ENCODE measurements at regions not wholly inside any gene's neighbourhood (a gene's known extent, or its start where the extent isn't known, plus 50 kb on each side); places are given as distances from the start of the nearest gene placed in this dataset.

DNA sequence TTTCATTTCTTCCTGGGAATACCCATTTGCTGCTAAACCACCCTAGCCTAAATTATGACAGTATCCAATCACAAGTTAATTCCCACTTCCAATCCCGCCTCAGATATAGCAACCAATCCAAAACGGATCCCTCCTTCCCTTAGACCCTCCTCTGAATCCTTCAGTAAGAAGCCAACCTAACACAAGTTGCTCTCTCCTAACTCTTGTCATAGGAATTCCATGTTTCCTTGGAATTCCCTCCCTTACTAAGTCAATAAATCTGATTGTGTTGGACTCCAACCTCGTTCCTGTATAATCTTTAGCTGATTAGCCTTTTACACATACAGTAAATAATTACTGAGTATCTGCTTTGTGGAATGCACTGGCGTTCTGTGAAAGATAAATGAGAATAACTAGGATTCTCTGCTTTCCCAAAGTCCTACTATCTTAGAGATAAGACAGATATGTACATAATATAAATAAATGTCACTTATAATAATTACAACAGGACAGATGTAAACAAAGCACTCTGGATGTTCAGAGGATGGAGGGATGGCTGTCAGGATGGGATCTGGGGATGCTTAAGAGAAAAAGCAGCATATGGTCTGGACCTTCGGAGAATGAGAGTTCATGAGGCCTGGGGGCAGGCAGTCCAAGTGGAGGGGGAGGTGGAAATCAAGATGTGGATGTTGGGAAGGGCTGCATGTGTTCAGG lies 185.8 kb upstream of the SOX5 start:
- 0% methylated on average over 5 of the region's 5 CpGs for WGBS (ENCODE audit: missing lambda C conversion rate)
- no peak for FAIRE-seq

DNA sequence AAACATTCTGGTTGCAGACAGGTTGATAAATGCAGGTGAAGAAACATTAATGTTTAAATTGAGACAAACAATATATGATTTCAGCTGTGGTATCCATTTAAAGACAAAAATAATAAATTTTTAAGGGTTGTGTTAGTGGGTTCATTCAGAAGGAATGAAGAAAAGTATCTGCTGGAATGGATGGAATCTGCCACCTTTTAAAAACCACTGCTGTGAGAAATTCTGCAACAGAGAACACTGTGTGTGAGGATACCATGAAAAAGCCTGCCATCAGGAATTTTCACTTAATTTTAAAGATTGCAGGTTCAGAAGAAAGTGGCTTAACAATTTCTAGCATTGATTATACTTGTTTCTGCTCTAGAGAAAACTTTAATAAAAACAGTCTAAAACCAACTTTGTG lies 184.6 kb upstream of the SOX5 start:
- no peaks in the 10 kb centered on the region for H3K4me1 ChIP-seq
- no peak for FAIRE-seq

More for the DNA sequence above, 185.8 kb upstream of the SOX5 start:
- H3K9me3 ChIP-seq = no peaks in the 10 kb centered on the region
- DNase-seq (ENCODE audit: low read depth in 1 of 2, low spot score in 1 of 2) (no peak), ATAC-seq (no peak)
- TF ChIP-seq, protein P1, sequence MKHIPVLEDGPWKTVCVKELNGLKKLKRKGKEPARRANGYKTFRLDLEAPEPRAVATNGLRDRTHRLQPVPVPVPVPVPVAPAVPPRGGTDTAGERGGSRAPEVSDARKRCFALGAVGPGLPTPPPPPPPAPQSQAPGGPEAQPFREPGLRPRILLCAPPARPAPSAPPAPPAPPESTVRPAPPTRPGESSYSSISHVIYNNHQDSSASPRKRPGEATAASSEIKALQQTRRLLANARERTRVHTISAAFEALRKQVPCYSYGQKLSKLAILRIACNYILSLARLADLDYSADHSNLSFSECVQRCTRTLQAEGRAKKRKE (CRISPR knock-in tag; IDR thresholded peaks at IDR 0.05; ENCODE audit: low read depth) = no peak
- TF ChIP-seq CHD4 (IDR thresholded peaks at IDR 0.05; ENCODE audit: borderline replicate concordance) = no peak
- TF ChIP-seq KDM1A (IDR thresholded peaks at IDR 0.05; ENCODE audit: low read depth) = no peak
- TF ChIP-seq ZFP36 (IDR thresholded peaks at IDR 0.05; ENCODE audit: borderline replicate concordance, partially characterized antibody) = no peak
- no peak overlapping the region for H3K27ac ChIP-seq
- H3K4me3 ChIP-seq = no peak overlapping the region
- no peak overlapping the region for H3K4me2 ChIP-seq
- no peaks in the 10 kb centered on the region for H3K4me1 ChIP-seq
- CTCF ChIA-PET = no interaction called here
- POLR2A ChIA-PET = no interaction called here

DNA sequence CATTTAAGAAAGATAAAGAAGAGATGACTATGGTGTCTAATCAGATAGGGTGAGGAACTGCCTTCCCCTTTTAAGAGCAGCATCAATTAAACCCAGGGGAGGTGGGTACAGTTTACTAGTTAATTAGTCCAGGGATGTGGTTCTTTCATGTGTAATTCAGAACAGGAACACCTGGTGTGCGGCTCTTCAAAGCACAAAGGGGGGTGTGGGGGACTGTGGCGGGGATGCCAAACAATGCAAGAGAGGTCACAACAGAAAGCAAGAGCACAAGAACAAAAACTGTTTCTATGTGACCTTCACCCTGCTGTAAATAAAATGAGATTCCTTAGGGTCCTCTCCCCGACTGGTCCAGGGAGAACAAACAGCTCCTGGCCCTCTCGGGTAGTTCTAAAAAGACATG lies 183.9 kb upstream of the SOX5 start:
- ChIA-PET POLR2A (no interaction called here), CTCF (no interaction called here)
- Histone ChIP-seq H3K4me2 (no peak overlapping the region), H3K4me1 (no peaks in the 10 kb centered on the region), H3K27ac (no peak overlapping the region), H3K4me3 (no peak overlapping the region), H3K9me3 (no peaks in the 10 kb centered on the region)
- 28% methylated on average over 4 of the region's 4 CpGs for WGBS (ENCODE audit: missing lambda C conversion rate)
- DNase-seq (ENCODE audit: low read depth in 1 of 2, low spot score in 1 of 2) (no peak), ATAC-seq (no peak), FAIRE-seq (no peak)
- TF ChIP-seq, protein P2, sequence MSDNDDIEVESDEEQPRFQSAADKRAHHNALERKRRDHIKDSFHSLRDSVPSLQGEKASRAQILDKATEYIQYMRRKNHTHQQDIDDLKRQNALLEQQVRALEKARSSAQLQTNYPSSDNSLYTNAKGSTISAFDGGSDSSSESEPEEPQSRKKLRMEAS (IDR thresholded peaks at IDR 0.05) = no peak
- no peak for TF ChIP-seq RARB (CRISPR knock-in tag; IDR thresholded peaks at IDR 0.05)
- no peak for TF ChIP-seq MAFK (IDR thresholded peaks at IDR 0.05; ENCODE audit: partially characterized antibody)
- TF ChIP-seq, protein P3, sequence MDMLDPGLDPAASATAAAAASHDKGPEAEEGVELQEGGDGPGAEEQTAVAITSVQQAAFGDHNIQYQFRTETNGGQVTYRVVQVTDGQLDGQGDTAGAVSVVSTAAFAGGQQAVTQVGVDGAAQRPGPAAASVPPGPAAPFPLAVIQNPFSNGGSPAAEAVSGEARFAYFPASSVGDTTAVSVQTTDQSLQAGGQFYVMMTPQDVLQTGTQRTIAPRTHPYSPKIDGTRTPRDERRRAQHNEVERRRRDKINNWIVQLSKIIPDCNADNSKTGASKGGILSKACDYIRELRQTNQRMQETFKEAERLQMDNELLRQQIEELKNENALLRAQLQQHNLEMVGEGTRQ (IDR thresholded peaks at IDR 0.05) = no peak
- TF ChIP-seq, protein P4, sequence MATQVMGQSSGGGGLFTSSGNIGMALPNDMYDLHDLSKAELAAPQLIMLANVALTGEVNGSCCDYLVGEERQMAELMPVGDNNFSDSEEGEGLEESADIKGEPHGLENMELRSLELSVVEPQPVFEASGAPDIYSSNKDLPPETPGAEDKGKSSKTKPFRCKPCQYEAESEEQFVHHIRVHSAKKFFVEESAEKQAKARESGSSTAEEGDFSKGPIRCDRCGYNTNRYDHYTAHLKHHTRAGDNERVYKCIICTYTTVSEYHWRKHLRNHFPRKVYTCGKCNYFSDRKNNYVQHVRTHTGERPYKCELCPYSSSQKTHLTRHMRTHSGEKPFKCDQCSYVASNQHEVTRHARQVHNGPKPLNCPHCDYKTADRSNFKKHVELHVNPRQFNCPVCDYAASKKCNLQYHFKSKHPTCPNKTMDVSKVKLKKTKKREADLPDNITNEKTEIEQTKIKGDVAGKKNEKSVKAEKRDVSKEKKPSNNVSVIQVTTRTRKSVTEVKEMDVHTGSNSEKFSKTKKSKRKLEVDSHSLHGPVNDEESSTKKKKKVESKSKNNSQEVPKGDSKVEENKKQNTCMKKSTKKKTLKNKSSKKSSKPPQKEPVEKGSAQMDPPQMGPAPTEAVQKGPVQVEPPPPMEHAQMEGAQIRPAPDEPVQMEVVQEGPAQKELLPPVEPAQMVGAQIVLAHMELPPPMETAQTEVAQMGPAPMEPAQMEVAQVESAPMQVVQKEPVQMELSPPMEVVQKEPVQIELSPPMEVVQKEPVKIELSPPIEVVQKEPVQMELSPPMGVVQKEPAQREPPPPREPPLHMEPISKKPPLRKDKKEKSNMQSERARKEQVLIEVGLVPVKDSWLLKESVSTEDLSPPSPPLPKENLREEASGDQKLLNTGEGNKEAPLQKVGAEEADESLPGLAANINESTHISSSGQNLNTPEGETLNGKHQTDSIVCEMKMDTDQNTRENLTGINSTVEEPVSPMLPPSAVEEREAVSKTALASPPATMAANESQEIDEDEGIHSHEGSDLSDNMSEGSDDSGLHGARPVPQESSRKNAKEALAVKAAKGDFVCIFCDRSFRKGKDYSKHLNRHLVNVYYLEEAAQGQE (IDR thresholded peaks at IDR 0.05) = no peak
- no peak for TF ChIP-seq PHF8 (IDR thresholded peaks at IDR 0.05; ENCODE audit: borderline replicate concordance, low read depth)
- no peak for TF ChIP-seq HDAC2 (IDR thresholded peaks at IDR 0.05)
- TF ChIP-seq MYC (IDR thresholded peaks at IDR 0.05; ENCODE audit: borderline replicate concordance, low read length) = no peak
- no peak for TF ChIP-seq FOSL2 (IDR thresholded peaks at IDR 0.05)
- no peak for TF ChIP-seq FOSL2 (CRISPR knock-in tag; IDR thresholded peaks at IDR 0.05)
- no peak for TF ChIP-seq EHF (CRISPR knock-in tag; IDR thresholded peaks at IDR 0.05)
- no peak for TF ChIP-seq ESRRA (IDR thresholded peaks at IDR 0.05; ENCODE audit: borderline replicate concordance, low read length)
- TF ChIP-seq FOSB (CRISPR knock-in tag; IDR thresholded peaks at IDR 0.05) = no peak
- TF ChIP-seq, protein P5, sequence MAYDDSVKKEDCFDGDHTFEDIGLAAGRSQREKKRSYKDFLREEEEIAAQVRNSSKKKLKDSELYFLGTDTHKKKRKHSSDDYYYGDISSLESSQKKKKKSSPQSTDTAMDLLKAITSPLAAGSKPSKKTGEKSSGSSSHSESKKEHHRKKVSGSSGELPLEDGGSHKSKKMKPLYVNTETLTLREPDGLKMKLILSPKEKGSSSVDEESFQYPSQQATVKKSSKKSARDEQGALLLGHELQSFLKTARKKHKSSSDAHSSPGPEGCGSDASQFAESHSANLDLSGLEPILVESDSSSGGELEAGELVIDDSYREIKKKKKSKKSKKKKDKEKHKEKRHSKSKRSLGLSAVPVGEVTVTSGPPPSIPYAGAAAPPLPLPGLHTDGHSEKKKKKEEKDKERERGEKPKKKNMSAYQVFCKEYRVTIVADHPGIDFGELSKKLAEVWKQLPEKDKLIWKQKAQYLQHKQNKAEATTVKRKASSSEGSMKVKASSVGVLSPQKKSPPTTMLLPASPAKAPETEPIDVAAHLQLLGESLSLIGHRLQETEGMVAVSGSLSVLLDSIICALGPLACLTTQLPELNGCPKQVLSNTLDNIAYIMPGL (CRISPR knock-in tag; IDR thresholded peaks at IDR 0.05; ENCODE audit: borderline replicate concordance) = no peak

More for the DNA sequence above, 184.6 kb upstream of the SOX5 start:
- H3K27ac ChIP-seq = no peak overlapping the region
- TF ChIP-seq, protein P5 (CRISPR knock-in tag; IDR thresholded peaks at IDR 0.05; ENCODE audit: borderline replicate concordance) = no peak
- TF ChIP-seq ESRRA (IDR thresholded peaks at IDR 0.05; ENCODE audit: borderline replicate concordance, low read length) (no peak), NFE2L2 (conservative IDR thresholded peaks at IDR 0.05; ENCODE audit: low read length) (no peak), PHF8 (IDR thresholded peaks at IDR 0.05; ENCODE audit: borderline replicate concordance, low read depth) (no peak), ZSCAN20 (CRISPR knock-in tag; IDR thresholded peaks at IDR 0.05) (no peak), EHMT2 (IDR thresholded peaks at IDR 0.05; ENCODE audit: low read depth) (no peak), RARB (CRISPR knock-in tag; IDR thresholded peaks at IDR 0.05) (no peak), HOXB5 (CRISPR knock-in tag; IDR thresholded peaks at IDR 0.05) (no peak), CEBPB (IDR thresholded peaks at IDR 0.05) (no peak), HEYL (CRISPR knock-in tag; IDR thresholded peaks at IDR 0.05) (no peak), TFCP2L1 (CRISPR knock-in tag; IDR thresholded peaks at IDR 0.05) (no peak), SREBF2 (IDR thresholded peaks at IDR 0.05) (no peak)
- TF ChIP-seq, protein P6, sequence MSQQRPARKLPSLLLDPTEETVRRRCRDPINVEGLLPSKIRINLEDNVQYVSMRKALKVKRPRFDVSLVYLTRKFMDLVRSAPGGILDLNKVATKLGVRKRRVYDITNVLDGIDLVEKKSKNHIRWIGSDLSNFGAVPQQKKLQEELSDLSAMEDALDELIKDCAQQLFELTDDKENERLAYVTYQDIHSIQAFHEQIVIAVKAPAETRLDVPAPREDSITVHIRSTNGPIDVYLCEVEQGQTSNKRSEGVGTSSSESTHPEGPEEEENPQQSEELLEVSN (IDR thresholded peaks at IDR 0.05; ENCODE audit: borderline replicate concordance, low read depth) = no peak
- H3K9me3 ChIP-seq = no peaks in the 10 kb centered on the region
- no peak overlapping the region for H3K4me2 ChIP-seq
- no peak for ATAC-seq
- CTCF ChIA-PET = no interaction called here
- POLR2A ChIA-PET = no interaction called here
- H3K4me3 ChIP-seq = no peak overlapping the region
- DNase-seq (ENCODE audit: low read depth in 1 of 2, low spot score in 1 of 2) = no peak
